ENCODE measurements at regions not wholly inside any gene's neighbourhood (a gene's known extent, or its start where the extent isn't known, plus 50 kb on each side); places are given as distances from the start of the nearest gene placed in this dataset.
"Not testable (repeated sequence)": the region's sequence is repeated elsewhere in the genome, so short reads cannot be mapped to it uniquely, and the experiment has no call there.

- TF ChIP-seq, protein P1, sequence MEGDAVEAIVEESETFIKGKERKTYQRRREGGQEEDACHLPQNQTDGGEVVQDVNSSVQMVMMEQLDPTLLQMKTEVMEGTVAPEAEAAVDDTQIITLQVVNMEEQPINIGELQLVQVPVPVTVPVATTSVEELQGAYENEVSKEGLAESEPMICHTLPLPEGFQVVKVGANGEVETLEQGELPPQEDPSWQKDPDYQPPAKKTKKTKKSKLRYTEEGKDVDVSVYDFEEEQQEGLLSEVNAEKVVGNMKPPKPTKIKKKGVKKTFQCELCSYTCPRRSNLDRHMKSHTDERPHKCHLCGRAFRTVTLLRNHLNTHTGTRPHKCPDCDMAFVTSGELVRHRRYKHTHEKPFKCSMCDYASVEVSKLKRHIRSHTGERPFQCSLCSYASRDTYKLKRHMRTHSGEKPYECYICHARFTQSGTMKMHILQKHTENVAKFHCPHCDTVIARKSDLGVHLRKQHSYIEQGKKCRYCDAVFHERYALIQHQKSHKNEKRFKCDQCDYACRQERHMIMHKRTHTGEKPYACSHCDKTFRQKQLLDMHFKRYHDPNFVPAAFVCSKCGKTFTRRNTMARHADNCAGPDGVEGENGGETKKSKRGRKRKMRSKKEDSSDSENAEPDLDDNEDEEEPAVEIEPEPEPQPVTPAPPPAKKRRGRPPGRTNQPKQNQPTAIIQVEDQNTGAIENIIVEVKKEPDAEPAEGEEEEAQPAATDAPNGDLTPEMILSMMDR (conservative IDR thresholded peaks at IDR 0.05; ENCODE audit: low read depth, low read length): no peak
- H3K4me3 ChIP-seq (ENCODE audit: low read depth, low read length): no peak overlapping the region
- no peak for DNase-seq (ENCODE audit: low read depth)
Measured at GRCh38 chr2:195442458-195443175, 214.4 kb upstream of the SLC39A10 start.

DNA sequence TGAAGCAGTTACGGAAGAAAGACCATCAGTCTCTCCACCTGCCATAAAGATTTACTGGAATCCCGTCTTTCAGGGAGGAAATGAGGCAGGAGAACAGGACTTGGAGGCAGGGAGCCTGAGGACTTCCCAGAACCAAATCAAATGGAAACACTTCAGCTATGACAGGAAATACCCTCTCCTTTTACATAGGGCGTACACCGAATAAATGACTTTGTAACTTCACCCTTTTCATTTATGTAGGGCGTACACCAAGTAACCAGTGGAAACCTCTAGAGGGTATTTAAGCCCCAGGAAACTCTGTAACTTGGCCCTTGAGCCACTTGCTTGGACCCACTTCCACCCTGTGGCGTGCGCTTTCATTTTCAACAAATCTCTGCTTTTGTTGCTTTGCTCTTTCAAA is 218.3 kb upstream of the SLC39A10 start:
- no peak for DNase-seq (ENCODE audit: low read depth)
- TF ChIP-seq, protein P1 (conservative IDR thresholded peaks at IDR 0.05; ENCODE audit: low read depth, low read length): no peak
- no peak overlapping the region for H3K4me3 ChIP-seq (ENCODE audit: low read depth, low read length)

- TF ChIP-seq, protein P1 (conservative IDR thresholded peaks at IDR 0.05; ENCODE audit: low read depth, low read length): no peak
- DNase-seq (ENCODE audit: low read depth): no peak
- no peak overlapping the region for H3K4me3 ChIP-seq (ENCODE audit: low read depth, low read length)
Measured at GRCh38 chr2:195437521-195437920, 219.5 kb upstream of the SLC39A10 start.

DNA sequence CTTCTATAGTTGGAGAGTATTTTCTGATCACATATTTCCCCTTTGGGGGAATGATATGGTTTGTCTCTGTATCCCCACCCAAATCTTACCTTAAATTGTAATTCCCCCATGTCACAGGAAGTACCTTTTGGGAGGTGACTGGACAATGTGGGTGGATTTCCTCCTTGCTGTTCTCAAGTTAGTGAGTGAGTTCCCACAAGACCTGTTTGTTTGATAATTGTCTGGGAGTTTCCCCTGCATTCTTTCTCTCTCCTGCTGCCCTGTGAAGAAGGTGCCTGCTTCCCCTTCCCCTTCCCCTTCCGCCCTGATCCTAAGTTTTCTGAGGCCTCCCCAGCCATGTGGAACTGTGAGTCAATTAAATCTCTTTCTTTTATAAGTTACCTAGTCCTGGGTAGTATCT is 222.7 kb upstream of the SLC39A10 start:
- TF ChIP-seq, protein P1 (conservative IDR thresholded peaks at IDR 0.05; ENCODE audit: low read depth, low read length): no peak
- peak; percentile 20 for DNase-seq (ENCODE audit: low read depth)
- no peak overlapping the region for H3K4me3 ChIP-seq (ENCODE audit: low read depth, low read length)

DNA sequence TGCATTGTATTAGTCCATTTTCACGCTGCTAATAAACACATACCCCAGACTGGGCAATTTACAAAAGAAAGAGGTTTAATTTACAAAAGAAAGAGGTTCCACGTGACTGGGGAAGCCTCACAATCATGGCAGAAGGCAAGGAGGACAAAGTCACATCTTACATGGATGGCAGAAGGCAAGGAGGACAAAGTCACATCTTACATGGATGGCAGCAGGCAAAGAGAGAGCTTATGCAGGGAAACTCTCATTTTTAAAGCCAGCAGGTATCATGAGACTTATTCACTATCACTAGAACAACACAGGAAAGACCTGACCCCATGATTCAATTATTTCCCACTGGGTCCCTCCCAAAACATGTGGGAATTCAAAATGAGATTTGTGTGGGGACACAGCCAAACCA is 223.3 kb upstream of the SLC39A10 start:
- DNase-seq (ENCODE audit: low read depth); H3K4me3 ChIP-seq (ENCODE audit: low read depth, low read length): not testable (repeated sequence)

DNA sequence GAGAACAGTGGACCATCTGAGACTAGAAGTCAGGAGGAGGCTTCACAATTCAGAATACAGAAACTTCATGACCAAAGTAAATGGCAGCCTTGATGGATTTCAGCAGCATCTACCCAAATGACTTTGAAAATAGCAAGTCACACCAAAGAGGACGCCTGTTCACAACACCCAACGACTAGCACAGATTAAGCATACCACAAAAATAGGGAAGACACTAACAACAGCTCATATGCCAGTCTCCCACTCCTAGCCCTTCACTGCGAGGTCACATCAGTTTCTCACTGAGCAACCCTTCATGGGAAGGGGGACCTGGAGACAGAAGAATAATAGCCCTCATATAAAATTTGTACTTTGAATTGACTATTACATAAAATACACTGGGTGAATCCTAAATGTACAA is 228.4 kb upstream of the SLC39A10 start:
- DNase-seq (ENCODE audit: low read depth): no peak
- H3K4me3 ChIP-seq (ENCODE audit: low read depth, low read length): no peak overlapping the region
- TF ChIP-seq, protein P1 (conservative IDR thresholded peaks at IDR 0.05; ENCODE audit: low read depth, low read length): no peak

- H3K4me3 ChIP-seq (ENCODE audit: low read depth, low read length): no peak overlapping the region
- TF ChIP-seq, protein P1 (conservative IDR thresholded peaks at IDR 0.05; ENCODE audit: low read depth, low read length): no peak
- no peak for DNase-seq (ENCODE audit: low read depth)
Measured at GRCh38 chr2:195425328-195425727, 231.7 kb upstream of the SLC39A10 start.
